ENCODE measurements at regions not wholly inside any gene's neighbourhood (a gene's known extent, or its start where the extent isn't known, plus 50 kb on each side); places are given as distances from the start of the nearest gene placed in this dataset.

DNA sequence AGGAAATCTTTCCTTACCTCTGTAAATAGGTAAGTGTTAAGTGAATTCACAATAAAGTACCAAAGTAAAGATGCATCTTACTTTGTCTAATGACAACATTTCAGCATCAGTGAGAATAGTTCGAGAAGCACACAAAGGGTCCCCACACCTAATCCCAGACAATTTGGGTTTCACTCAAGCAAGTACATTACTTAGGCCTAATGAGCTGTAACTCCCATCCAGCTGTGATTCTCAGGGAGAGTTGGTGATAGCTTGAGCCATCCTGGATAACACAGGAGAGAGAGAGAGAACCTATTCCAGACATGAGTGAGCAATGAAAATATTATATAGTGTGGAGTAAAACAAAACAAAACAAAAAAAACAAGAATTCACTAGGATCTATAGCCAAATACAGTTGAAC is 149.1 kb upstream of the NRG3 start:
- Histone ChIP-seq H3K4me3 (ENCODE audit: insufficient read depth, low read depth, low read length) (no peak overlapping the region), H3K27me3 (ENCODE audit: insufficient read depth, low read length) (no peaks in the 10 kb centered on the region), H4K20me1 (ENCODE audit: insufficient read depth, low read length) (no peaks in the 10 kb centered on the region), H3K79me2 (ENCODE audit: insufficient read depth, low read length) (no peaks in the 10 kb centered on the region), H3K36me3 (ENCODE audit: insufficient read depth, low read length) (no peaks in the 10 kb centered on the region), H2AFZ (ENCODE audit: low read depth, low read length) (no peak overlapping the region), H3K4me1 (ENCODE audit: insufficient read depth, low read length) (no peaks in the 10 kb centered on the region), H3K27ac (ENCODE audit: low read depth, low read length) (no peak overlapping the region), H3K9me3 (ENCODE audit: insufficient read depth, low read depth, low read length) (no peaks in the 10 kb centered on the region), H3K9ac (ENCODE audit: low read length) (no peak overlapping the region), H3K4me2 (ENCODE audit: low read length) (no peak overlapping the region)
- H3K4me3 Mint-ChIP-seq (ENCODE audit: unreplicated experiment): no peak overlapping the region
- H3K9me3 Mint-ChIP-seq (ENCODE audit: unreplicated experiment): no peaks in the 10 kb centered on the region
- FAIRE-seq (no peak), DNase-seq (ENCODE audit: low read depth) (no peak)
- no peaks in the 10 kb centered on the region for H3K4me1 Mint-ChIP-seq (ENCODE audit: low read depth, unreplicated experiment)
- H3K27ac Mint-ChIP-seq (ENCODE audit: unreplicated experiment): no peak overlapping the region
- no peak for TF ChIP-seq EZH2 (IDR thresholded peaks at IDR 0.05; ENCODE audit: insufficient read depth, low read length)
- TF ChIP-seq, protein P1, sequence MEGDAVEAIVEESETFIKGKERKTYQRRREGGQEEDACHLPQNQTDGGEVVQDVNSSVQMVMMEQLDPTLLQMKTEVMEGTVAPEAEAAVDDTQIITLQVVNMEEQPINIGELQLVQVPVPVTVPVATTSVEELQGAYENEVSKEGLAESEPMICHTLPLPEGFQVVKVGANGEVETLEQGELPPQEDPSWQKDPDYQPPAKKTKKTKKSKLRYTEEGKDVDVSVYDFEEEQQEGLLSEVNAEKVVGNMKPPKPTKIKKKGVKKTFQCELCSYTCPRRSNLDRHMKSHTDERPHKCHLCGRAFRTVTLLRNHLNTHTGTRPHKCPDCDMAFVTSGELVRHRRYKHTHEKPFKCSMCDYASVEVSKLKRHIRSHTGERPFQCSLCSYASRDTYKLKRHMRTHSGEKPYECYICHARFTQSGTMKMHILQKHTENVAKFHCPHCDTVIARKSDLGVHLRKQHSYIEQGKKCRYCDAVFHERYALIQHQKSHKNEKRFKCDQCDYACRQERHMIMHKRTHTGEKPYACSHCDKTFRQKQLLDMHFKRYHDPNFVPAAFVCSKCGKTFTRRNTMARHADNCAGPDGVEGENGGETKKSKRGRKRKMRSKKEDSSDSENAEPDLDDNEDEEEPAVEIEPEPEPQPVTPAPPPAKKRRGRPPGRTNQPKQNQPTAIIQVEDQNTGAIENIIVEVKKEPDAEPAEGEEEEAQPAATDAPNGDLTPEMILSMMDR (IDR thresholded peaks at IDR 0.05; ENCODE audit: insufficient read depth, low read depth, low read length): no peak
- no peaks in the 10 kb centered on the region for H3K36me3 Mint-ChIP-seq (ENCODE audit: low read depth, unreplicated experiment)
- H3K27me3 Mint-ChIP-seq (ENCODE audit: low read depth, unreplicated experiment): no peaks in the 10 kb centered on the region

DNA sequence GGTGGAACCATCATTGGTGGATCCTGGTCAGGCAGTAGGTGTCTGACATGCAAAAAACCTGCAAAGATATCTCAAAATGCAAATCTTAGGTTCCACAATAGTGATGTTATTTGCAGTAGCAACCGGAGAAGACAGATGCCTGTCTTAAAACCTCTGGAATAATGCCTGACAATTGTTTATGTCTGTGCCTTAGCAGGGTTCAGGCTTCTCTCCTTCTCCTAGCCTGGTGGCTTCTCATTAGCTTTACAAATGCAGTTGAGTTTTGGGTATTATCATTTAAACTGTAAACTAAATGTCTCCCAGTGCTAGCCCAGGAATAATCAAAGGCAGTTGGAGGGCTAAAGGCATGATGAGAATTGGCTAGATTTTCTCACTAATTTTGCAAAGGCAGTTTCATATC is 146.3 kb upstream of the NRG3 start:
- H3K9me3 ChIP-seq (ENCODE audit: insufficient read depth, low read depth, low read length): no peaks in the 10 kb centered on the region
- H3K4me1 ChIP-seq (ENCODE audit: insufficient read depth, low read length): no peaks in the 10 kb centered on the region
- no peak overlapping the region for H2AFZ ChIP-seq (ENCODE audit: low read depth, low read length)
- H3K27ac ChIP-seq (ENCODE audit: low read depth, low read length): no peak overlapping the region
- H3K9ac ChIP-seq (ENCODE audit: low read length): no peak overlapping the region
- no peaks in the 10 kb centered on the region for H3K36me3 ChIP-seq (ENCODE audit: insufficient read depth, low read length)
- Mint-ChIP-seq H3K9me3 (ENCODE audit: unreplicated experiment) (no peaks in the 10 kb centered on the region), H3K36me3 (ENCODE audit: low read depth, unreplicated experiment) (no peaks in the 10 kb centered on the region), H3K4me1 (ENCODE audit: low read depth, unreplicated experiment) (peaks cover 1% of the 10 kb centered on the region), H3K27ac (ENCODE audit: unreplicated experiment) (no peak overlapping the region), H3K4me3 (ENCODE audit: unreplicated experiment) (no peak overlapping the region), H3K27me3 (ENCODE audit: low read depth, unreplicated experiment) (no peaks in the 10 kb centered on the region)
- H3K4me3 ChIP-seq (ENCODE audit: insufficient read depth, low read depth, low read length): no peak overlapping the region
- no peaks in the 10 kb centered on the region for H3K79me2 ChIP-seq (ENCODE audit: insufficient read depth, low read length)
- FAIRE-seq (no peak), DNase-seq (ENCODE audit: low read depth) (no peak)
- H3K27me3 ChIP-seq (ENCODE audit: insufficient read depth, low read length): no peaks in the 10 kb centered on the region
- H4K20me1 ChIP-seq (ENCODE audit: insufficient read depth, low read length): no peaks in the 10 kb centered on the region
- TF ChIP-seq EZH2 (IDR thresholded peaks at IDR 0.05; ENCODE audit: insufficient read depth, low read length): no peak
- TF ChIP-seq, protein P1 (IDR thresholded peaks at IDR 0.05; ENCODE audit: insufficient read depth, low read depth, low read length): no peak
- H3K4me2 ChIP-seq (ENCODE audit: low read length): no peak overlapping the region

DNA sequence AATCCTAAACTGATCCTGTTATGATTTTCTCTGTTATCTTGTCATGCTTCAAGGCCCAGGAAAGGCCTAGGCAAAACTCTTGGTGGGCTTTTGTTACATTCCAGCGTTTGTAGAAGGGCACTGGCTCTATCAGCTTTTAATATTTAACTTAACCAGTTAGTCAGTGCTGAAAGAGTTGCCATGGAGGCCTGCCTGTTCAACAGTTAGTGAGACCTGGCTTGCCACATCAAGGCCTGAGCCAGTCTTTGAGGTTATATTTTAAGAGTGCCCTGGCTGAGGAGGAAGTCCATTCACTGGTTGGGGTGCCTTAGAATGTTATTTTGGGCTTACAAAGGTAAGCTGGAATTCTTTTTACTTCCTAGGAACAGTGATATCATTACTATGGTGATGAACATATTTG is 144.1 kb upstream of the NRG3 start:
- no peak overlapping the region for H3K4me3 Mint-ChIP-seq (ENCODE audit: unreplicated experiment)
- TF ChIP-seq EZH2 (IDR thresholded peaks at IDR 0.05; ENCODE audit: insufficient read depth, low read length): no peak
- TF ChIP-seq, protein P1 (IDR thresholded peaks at IDR 0.05; ENCODE audit: insufficient read depth, low read depth, low read length): no peak
- Histone ChIP-seq H3K4me3 (ENCODE audit: insufficient read depth, low read depth, low read length) (no peak overlapping the region), H3K27ac (ENCODE audit: low read depth, low read length) (no peak overlapping the region), H3K9ac (ENCODE audit: low read length) (no peak overlapping the region), H4K20me1 (ENCODE audit: insufficient read depth, low read length) (no peaks in the 10 kb centered on the region), H3K27me3 (ENCODE audit: insufficient read depth, low read length) (no peaks in the 10 kb centered on the region), H3K4me1 (ENCODE audit: insufficient read depth, low read length) (no peaks in the 10 kb centered on the region), H2AFZ (ENCODE audit: low read depth, low read length) (no peak overlapping the region), H3K36me3 (ENCODE audit: insufficient read depth, low read length) (no peaks in the 10 kb centered on the region), H3K4me2 (ENCODE audit: low read length) (no peak overlapping the region), H3K9me3 (ENCODE audit: insufficient read depth, low read depth, low read length) (no peaks in the 10 kb centered on the region), H3K79me2 (ENCODE audit: insufficient read depth, low read length) (no peaks in the 10 kb centered on the region)
- H3K9me3 Mint-ChIP-seq (ENCODE audit: unreplicated experiment): no peaks in the 10 kb centered on the region
- no peak for DNase-seq (ENCODE audit: low read depth)
- H3K36me3 Mint-ChIP-seq (ENCODE audit: low read depth, unreplicated experiment): no peaks in the 10 kb centered on the region
- FAIRE-seq: no peak
- peaks cover 1% of the 10 kb centered on the region for H3K4me1 Mint-ChIP-seq (ENCODE audit: low read depth, unreplicated experiment)
- H3K27ac Mint-ChIP-seq (ENCODE audit: unreplicated experiment): no peak overlapping the region
- no peaks in the 10 kb centered on the region for H3K27me3 Mint-ChIP-seq (ENCODE audit: low read depth, unreplicated experiment)

Measured in astrocyte (in vitro differentiated cells and primary cell).